ENCODE measurements at regions not wholly inside any gene's neighbourhood (a gene's known extent, or its start where the extent isn't known, plus 50 kb on each side); places are given as distances from the start of the nearest gene placed in this dataset.
"Not testable (repeated sequence)": the region's sequence is repeated elsewhere in the genome, so short reads cannot be mapped to it uniquely, and the experiment has no call there.

DNA sequence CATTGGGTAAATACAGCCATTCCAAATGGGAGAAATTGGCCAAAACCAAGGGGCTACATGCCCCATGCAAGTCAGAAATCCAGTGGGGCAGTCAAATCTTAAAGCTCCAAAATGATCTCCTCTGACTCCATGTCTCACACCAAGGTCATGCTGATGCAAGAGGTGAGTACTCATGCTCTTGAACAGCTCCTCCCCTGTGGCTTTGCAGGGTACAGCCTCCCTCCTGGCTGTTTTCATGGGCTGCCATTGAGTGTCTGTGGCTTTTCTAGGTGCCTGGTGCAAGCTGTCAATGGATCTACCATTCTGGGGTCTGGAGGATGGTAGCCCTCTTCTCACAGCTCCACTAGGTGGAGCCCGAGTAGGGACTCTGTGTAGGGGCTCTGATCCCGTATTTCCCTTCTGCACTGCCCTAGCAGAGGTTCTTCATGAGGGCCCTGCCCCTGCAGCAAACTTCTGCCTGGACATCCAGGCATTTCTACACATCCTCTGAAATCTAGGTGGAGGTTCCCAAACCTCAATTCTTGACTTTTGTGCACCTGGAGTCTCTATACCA is 135.7 kb upstream of the TSHZ3 start:
- TF ChIP-seq, protein P1, sequence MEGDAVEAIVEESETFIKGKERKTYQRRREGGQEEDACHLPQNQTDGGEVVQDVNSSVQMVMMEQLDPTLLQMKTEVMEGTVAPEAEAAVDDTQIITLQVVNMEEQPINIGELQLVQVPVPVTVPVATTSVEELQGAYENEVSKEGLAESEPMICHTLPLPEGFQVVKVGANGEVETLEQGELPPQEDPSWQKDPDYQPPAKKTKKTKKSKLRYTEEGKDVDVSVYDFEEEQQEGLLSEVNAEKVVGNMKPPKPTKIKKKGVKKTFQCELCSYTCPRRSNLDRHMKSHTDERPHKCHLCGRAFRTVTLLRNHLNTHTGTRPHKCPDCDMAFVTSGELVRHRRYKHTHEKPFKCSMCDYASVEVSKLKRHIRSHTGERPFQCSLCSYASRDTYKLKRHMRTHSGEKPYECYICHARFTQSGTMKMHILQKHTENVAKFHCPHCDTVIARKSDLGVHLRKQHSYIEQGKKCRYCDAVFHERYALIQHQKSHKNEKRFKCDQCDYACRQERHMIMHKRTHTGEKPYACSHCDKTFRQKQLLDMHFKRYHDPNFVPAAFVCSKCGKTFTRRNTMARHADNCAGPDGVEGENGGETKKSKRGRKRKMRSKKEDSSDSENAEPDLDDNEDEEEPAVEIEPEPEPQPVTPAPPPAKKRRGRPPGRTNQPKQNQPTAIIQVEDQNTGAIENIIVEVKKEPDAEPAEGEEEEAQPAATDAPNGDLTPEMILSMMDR (IDR thresholded peaks at IDR 0.05), result not testable (repeated sequence)
- TF ChIP-seq POLR2A (IDR thresholded peaks at IDR 0.05); POLR2AphosphoS5 (IDR thresholded peaks at IDR 0.05); EP300 (IDR thresholded peaks at IDR 0.05; ENCODE audit: low read depth): not testable (repeated sequence)

Measured in transverse colon (tissue), 4 donors.